CD14-positive monocyte (primary cell): ENCODE measurements at regions not wholly inside any gene's neighbourhood (a gene's known extent, or its start where the extent isn't known, plus 50 kb on each side); places are given as distances from the start of the nearest gene placed in this dataset.

ENCODE experiments used
- DNase-seq, 3 donors: peaks; one replicate each; pipeline ENCODE4 v3.0.0-alpha.2; 2011 to 2022
- H2AFZ ChIP-seq: 2 replicates; pipeline ENCODE4 v1.6.0; 2012; ENCODE audit warnings: mild to moderate bottlenecking, low read depth, low read length, inconsistent platforms; ENCODE audit not compliant: insufficient read depth, poor library complexity, severe bottlenecking
- H3K27ac ChIP-seq, 2 donors: 1 replicate in 1 of 2; 2 replicates in 1 of 2; pipeline ENCODE4 v1.5.1; 2012 to 2013; ENCODE audit warnings: low read length in 2 of 2, control low read depth in 1 of 2, inconsistent platforms in 1 of 2, low read depth in 1 of 2, mild to moderate bottlenecking in 1 of 2
- H3K27me3 ChIP-seq, 2 donors: one replicate each; pipeline versions ENCODE4 v1.6.0 to v1.6.1; 2011 to 2013; ENCODE audit warnings: low read length in 2 of 2; ENCODE audit not compliant: control insufficient read depth in 2 of 2, insufficient read depth in 2 of 2
- H3K36me3 ChIP-seq, 2 donors: replicated peaks in 1 of 2; 1 replicate in 1 of 2; 2 replicates in 1 of 2; pipeline versions ENCODE4 v1.5.1 to v1.6.1; 2012 to 2013; ENCODE audit warnings: low read length in 2 of 2, control low read depth in 1 of 2, inconsistent platforms in 1 of 2, mild to moderate bottlenecking in 1 of 2; ENCODE audit not compliant: insufficient read depth in 2 of 2, control insufficient read depth in 1 of 2
- H3K4me1 ChIP-seq, 2 donors: 1 replicate in 1 of 2; 2 replicates in 1 of 2; pipeline versions ENCODE4 v1.5.1 to v1.6.1; 2012 to 2013; ENCODE audit warnings: low read length in 2 of 2, control low read depth in 1 of 2, inconsistent platforms in 1 of 2, mild to moderate bottlenecking in 1 of 2, moderate library complexity in 1 of 2; ENCODE audit not compliant: insufficient read depth in 2 of 2, control insufficient read depth in 1 of 2
- H3K4me2 ChIP-seq: replicated peaks from 2 replicates; pipeline ENCODE3; 2012; ENCODE audit warnings: low read length, moderate library complexity, mild to moderate bottlenecking; ENCODE audit not compliant: poor library complexity, severe bottlenecking; ENCODE audit errors: extremely low read depth
- H3K4me3 ChIP-seq, 3 experiments: fragments of 200-600 bp in 1 of 3; sonication (generic) in 1 of 3; replicated peaks in 1 of 3; 1 replicate in 2 of 3; 2 replicates in 1 of 3; pipeline ENCODE4 v1.5.1; 2011 to 2013; ENCODE audit warnings: low read length in 3 of 3, mild to moderate bottlenecking in 3 of 3, control low read depth in 2 of 3, low read depth in 2 of 3, inconsistent platforms in 1 of 3, moderate library complexity in 1 of 3
- H3K79me2 ChIP-seq: 2 replicates; pipeline ENCODE4 v1.6.0; 2012; ENCODE audit warnings: mild to moderate bottlenecking, control low read depth, inconsistent platforms, low read length, moderate library complexity; ENCODE audit not compliant: insufficient read depth
- H3K9ac ChIP-seq: 2 replicates; pipeline ENCODE4 v1.6.0; 2017; ENCODE audit warnings: low read length, mild to moderate bottlenecking; ENCODE audit not compliant: insufficient read depth, poor library complexity, severe bottlenecking
- H3K9me3 ChIP-seq, 2 donors: replicated peaks in 1 of 2; 1 replicate in 1 of 2; 2 replicates in 1 of 2; pipeline versions ENCODE4 v1.5.1 to v1.6.1; 2012 to 2013; ENCODE audit warnings: low read length in 2 of 2, control low read depth in 1 of 2; ENCODE audit not compliant: control insufficient read depth in 1 of 2, insufficient read depth in 1 of 2
- H4K20me1 ChIP-seq: 2 replicates; pipeline ENCODE4 v1.6.0; 2012; ENCODE audit warnings: mild to moderate bottlenecking, low read length, control low read depth, moderate library complexity; ENCODE audit not compliant: insufficient read depth
- H3K27ac Mint-ChIP-seq, 7 donors: one replicate each; pipeline ENCODE4 v1.8.0; 2020; ENCODE audit warnings: mild to moderate bottlenecking in 7 of 7, mixed read lengths in 7 of 7, moderate library complexity in 6 of 7, inconsistent platforms in 2 of 7
- H3K27me3 Mint-ChIP-seq, 3 donors: one replicate each; pipeline ENCODE4 v1.8.0; 2021 to 2022; ENCODE audit warnings: low read depth in 3 of 3, mild to moderate bottlenecking in 3 of 3, mixed read lengths in 3 of 3, moderate library complexity in 3 of 3, inconsistent platforms in 1 of 3
- H3K36me3 Mint-ChIP-seq, 2 donors: one replicate each; pipeline ENCODE4 v1.8.0; 2020; ENCODE audit warnings: mixed read lengths in 2 of 2, inconsistent platforms in 1 of 2, mild to moderate bottlenecking in 1 of 2
- H3K4me1 Mint-ChIP-seq: one replicate; pipeline ENCODE4 v1.8.0; 2020; ENCODE audit warnings: mild to moderate bottlenecking, mixed read lengths
- H3K4me3 Mint-ChIP-seq, 2 donors: one replicate each; pipeline ENCODE4 v1.8.0; 2020; ENCODE audit warnings: mild to moderate bottlenecking in 2 of 2, mixed read lengths in 2 of 2, moderate library complexity in 1 of 2
- H3K9me3 Mint-ChIP-seq, 7 donors: one replicate each; pipeline ENCODE4 v1.8.0; 2020 to 2022; ENCODE audit warnings: mixed read lengths in 7 of 7, mild to moderate bottlenecking in 6 of 7, moderate library complexity in 6 of 7, inconsistent platforms in 2 of 7
- WGBS: methylation state at CpG from one replicate; pipeline ENCODE4 v1.1.5; 2013; ENCODE audit warnings: missing lambda C conversion rate; ENCODE audit not compliant: insufficient coverage; 5-methylcytosine and 5-hydroxymethylcytosine counted together
- intact Hi-C, 2 donors: fragments of 100-400 bp; cut with micrococcal nuclease; formaldehyde crosslinking; loops; one replicate each; pipeline versions ENCODE4 v1.15.0 to v1.15.1; 2023
- TF ChIP-seq, protein P1 (sequence below): fragments of 200-600 bp; IDR thresholded peaks from one replicate; pipeline ENCODE4 v1.8.0; 2022; ENCODE audit warnings: antibody characterized with exemption, mild to moderate bottlenecking

DNA sequence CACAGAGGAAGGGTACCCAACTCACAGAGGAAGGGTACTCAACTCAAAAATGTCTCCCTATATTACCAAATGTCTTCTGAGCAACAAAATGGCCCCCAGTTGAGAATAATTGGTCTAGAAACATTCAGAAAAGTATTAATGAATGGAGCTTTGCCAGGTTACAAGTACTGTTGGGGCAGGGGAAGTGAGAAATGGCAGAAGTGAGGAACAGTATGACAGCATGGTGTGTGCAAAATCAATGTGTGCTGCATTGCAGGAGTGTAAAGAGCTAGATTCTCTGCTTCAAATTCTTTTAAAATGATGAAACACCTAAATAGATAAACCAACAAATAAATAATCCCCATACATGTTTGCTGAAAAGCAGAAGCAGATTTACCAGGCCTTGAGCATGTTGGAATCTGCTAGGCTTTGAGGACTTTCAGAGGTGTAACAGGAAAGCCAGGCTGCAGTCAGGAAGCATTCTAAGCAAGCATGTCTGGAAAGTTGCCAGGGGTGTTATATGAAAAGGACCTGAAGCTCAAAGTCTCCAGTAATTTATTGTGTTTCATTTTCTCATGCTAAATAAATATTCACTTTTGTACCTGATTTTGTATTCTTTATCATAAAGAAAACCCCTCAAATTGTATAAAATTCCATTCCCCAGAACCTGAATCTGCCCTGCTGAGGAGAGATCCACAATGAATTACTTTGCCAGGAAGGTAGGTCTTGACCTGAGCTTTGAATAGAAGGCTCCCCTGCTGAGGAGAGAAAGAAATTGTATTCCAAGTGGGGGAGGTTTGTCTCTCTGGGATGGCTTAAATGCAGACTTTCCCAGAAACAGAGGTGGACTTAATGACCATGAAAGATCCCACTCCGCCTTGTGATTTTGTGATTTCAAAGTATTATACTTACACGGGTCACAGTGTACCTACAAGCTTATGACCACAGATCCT is 265.0 kb upstream of the MARCKS start:
- intact Hi-C loops, result no loop called here
- peaks cover 9% of the 10 kb centered on the region for H3K4me1 Mint-ChIP-seq
- Histone ChIP-seq H3K27me3 (no peaks in the 10 kb centered on the region), H3K4me2 (no peak overlapping the region), H3K36me3 (no peaks in the 10 kb centered on the region), H3K9me3 (no peaks in the 10 kb centered on the region), H3K79me2 (no peaks in the 10 kb centered on the region), H3K4me3 (no peak overlapping the region), H3K27ac (no peak overlapping the region), H3K4me1 (no peaks in the 10 kb centered on the region), H2AFZ (no peak overlapping the region), H3K9ac (no peak overlapping the region), H4K20me1 (no peaks in the 10 kb centered on the region)
- H3K27me3 Mint-ChIP-seq, result no peaks in the 10 kb centered on the region
- peaks cover 0 to 1% (median 0%) of the 10 kb centered on the region in 7 donors for H3K9me3 Mint-ChIP-seq
- H3K36me3 Mint-ChIP-seq, result no peaks in the 10 kb centered on the region
- peak overlapping the region in 1 of 7 donors; percentile 47 for H3K27ac Mint-ChIP-seq
- H3K4me3 Mint-ChIP-seq, result no peak overlapping the region
- TF ChIP-seq, protein P1, sequence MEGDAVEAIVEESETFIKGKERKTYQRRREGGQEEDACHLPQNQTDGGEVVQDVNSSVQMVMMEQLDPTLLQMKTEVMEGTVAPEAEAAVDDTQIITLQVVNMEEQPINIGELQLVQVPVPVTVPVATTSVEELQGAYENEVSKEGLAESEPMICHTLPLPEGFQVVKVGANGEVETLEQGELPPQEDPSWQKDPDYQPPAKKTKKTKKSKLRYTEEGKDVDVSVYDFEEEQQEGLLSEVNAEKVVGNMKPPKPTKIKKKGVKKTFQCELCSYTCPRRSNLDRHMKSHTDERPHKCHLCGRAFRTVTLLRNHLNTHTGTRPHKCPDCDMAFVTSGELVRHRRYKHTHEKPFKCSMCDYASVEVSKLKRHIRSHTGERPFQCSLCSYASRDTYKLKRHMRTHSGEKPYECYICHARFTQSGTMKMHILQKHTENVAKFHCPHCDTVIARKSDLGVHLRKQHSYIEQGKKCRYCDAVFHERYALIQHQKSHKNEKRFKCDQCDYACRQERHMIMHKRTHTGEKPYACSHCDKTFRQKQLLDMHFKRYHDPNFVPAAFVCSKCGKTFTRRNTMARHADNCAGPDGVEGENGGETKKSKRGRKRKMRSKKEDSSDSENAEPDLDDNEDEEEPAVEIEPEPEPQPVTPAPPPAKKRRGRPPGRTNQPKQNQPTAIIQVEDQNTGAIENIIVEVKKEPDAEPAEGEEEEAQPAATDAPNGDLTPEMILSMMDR, result no peak
- WGBS, result no CpG with 5 or more reads among the region's 2 CpGs
- DNase-seq, result peak in 1 of 3 donors; percentile 5

DNA sequence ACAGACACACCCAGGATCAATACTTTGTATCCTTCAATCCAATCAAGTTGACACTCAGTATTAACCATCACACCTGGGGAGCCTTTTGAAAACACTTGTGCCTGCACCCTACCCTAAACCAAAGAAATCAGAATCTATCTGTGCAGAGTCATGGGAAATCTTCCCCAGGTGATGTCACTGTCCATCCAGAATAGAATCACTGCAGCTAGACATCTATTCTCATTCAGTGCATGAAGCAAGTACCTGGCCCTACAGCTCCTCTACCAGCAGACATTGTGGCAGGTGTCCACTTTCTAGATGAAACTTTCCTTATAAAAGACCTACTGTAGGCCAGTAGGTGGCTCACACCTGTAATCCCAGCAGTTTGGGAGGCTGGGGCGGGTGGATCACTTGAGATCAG is 262.4 kb upstream of the MARCKS start:
- Histone ChIP-seq H4K20me1 (no peaks in the 10 kb centered on the region), H3K27me3 (no peaks in the 10 kb centered on the region), H3K79me2 (no peaks in the 10 kb centered on the region), H3K9ac (no peak overlapping the region), H2AFZ (no peak overlapping the region), H3K36me3 (no peaks in the 10 kb centered on the region), H3K4me1 (no peaks in the 10 kb centered on the region), H3K27ac (no peak overlapping the region), H3K4me2 (no peak overlapping the region), H3K4me3 (no peak overlapping the region), H3K9me3 (no peaks in the 10 kb centered on the region)
- Mint-ChIP-seq H3K4me1 (peaks cover 4% of the 10 kb centered on the region), H3K27me3 (no peaks in the 10 kb centered on the region), H3K27ac (no peak overlapping the region), H3K9me3 (peaks cover 0 to 2% (median 0%) of the 10 kb centered on the region in 7 donors), H3K4me3 (no peak overlapping the region), H3K36me3 (no peaks in the 10 kb centered on the region)
- intact Hi-C loops, result no loop called here
- TF ChIP-seq, protein P1, result no peak
- no peak for DNase-seq
- no CpG with 5 or more reads among the region's 1 CpG for WGBS
